ENCODE measurements at regions not wholly inside any gene's neighbourhood (a gene's known extent, or its start where the extent isn't known, plus 50 kb on each side); places are given as distances from the start of the nearest gene placed in this dataset.

GRCh38 chr2:42938671-42939370, 146.4 kb upstream of the HAAO start:
- TF ChIP-seq CTCF (IDR thresholded peaks at IDR 0.05; ENCODE audit: poor library complexity) (no peak), EZH2phosphoT487 (IDR thresholded peaks at IDR 0.05; ENCODE audit: low read depth, severe bottlenecking, unreplicated experiment) (no peak)
